IMR-90 (cell line): ENCODE measurements at regions not wholly inside any gene's neighbourhood (a gene's known extent, or its start where the extent isn't known, plus 50 kb on each side); places are given as distances from the start of the nearest gene placed in this dataset.

Experiments
- ATAC-seq: fragments of 200-7000 bp; cut with Tn5 transposase; 2 replicates; pipeline ENCODE4 v1.9.1; 2020; ENCODE audit warnings: low read depth, mild to moderate bottlenecking, moderate library complexity
- BruUV-seq: library from RNA; stranded (reverse); fragments of 400-500 nt; replicated peaks from 2 replicates; lab custom pipeline; 2021; lab: Mats Ljungman, UMichigan
- CTCF ChIA-PET: fragments of 300-600 bp; formaldehyde crosslinking; extraction: SDS; loops from one replicate; lab custom pipeline; 2021; ENCODE audit warnings: antibody characterized with exemption; lab: Yijun Ruan, JAX
- POLR2A ChIA-PET: fragments of 300-600 bp; sonication (Branson Sonifier 250); formaldehyde crosslinking; loops from one replicate; lab custom pipeline; 2022; ENCODE audit warnings: antibody characterized with exemption; ENCODE audit not compliant: unreplicated experiment; lab: Charles Lee
- DNase-seq: peaks from one replicate; pipeline ENCODE4 v3.0.0; 2013
- H2AFZ ChIP-seq: replicated peaks from 2 replicates; pipeline ENCODE3; 2013; ENCODE audit warnings: low read length, mild to moderate bottlenecking; ENCODE audit not compliant: poor library complexity
- H2AK5ac ChIP-seq: 2 replicates; pipeline ENCODE4 v1.6.1; 2013; ENCODE audit warnings: low read depth, low read length, inconsistent platforms
- H2AK9ac ChIP-seq: replicated peaks from 2 replicates; pipeline ENCODE3; 2013; ENCODE audit warnings: mild to moderate bottlenecking, low read depth, low read length, moderate library complexity; ENCODE audit not compliant: poor library complexity
- H2BK120ac ChIP-seq: 2 replicates; pipeline ENCODE4 v1.6.1; 2013; ENCODE audit warnings: low read depth, low read length, inconsistent platforms
- H2BK15ac ChIP-seq: 3 replicates; pipeline ENCODE4 v1.6.1; 2013; ENCODE audit warnings: low read depth, low read length, inconsistent platforms
- H2BK20ac ChIP-seq: 2 replicates; pipeline ENCODE4 v1.6.1; 2013; ENCODE audit warnings: low read depth, mild to moderate bottlenecking, inconsistent platforms, low read length, moderate library complexity
- H2BK5ac ChIP-seq: 2 replicates; pipeline ENCODE4 v1.6.1; 2013; ENCODE audit warnings: mild to moderate bottlenecking, low read depth, low read length, inconsistent platforms; ENCODE audit not compliant: poor library complexity, severe bottlenecking
- H3K14ac ChIP-seq: replicated peaks from 2 replicates; pipeline ENCODE4 v1.6.1; 2013; ENCODE audit warnings: low read depth, low read length, inconsistent platforms
- H3K18ac ChIP-seq: 2 replicates; pipeline ENCODE4 v1.6.1; 2013; ENCODE audit warnings: low read depth, low read length, control low read depth
- H3K23ac ChIP-seq: 2 replicates; pipeline ENCODE4 v1.6.1; 2013; ENCODE audit warnings: low read depth, low read length, inconsistent platforms
- H3K27ac ChIP-seq: 2 replicates; pipeline ENCODE4 v1.5.1; 2013; ENCODE audit warnings: mild to moderate bottlenecking, control low read depth, low read length; ENCODE audit not compliant: insufficient read depth
- H3K27me3 ChIP-seq: 2 replicates; pipeline ENCODE4 v1.6.1; 2013; ENCODE audit warnings: low read length; ENCODE audit not compliant: control insufficient read depth, insufficient read depth
- H3K36me3 ChIP-seq: 2 replicates; pipeline ENCODE4 v1.6.1; 2013; ENCODE audit warnings: low read length, mixed read lengths; ENCODE audit not compliant: control insufficient read depth, insufficient read depth
- H3K4ac ChIP-seq: 2 replicates; pipeline ENCODE4 v1.6.1; 2013; ENCODE audit warnings: low read depth, low read length, inconsistent platforms
- H3K4me1 ChIP-seq: 2 replicates; pipeline ENCODE4 v1.6.1; 2013; ENCODE audit warnings: low read length, mixed read lengths; ENCODE audit not compliant: control insufficient read depth, insufficient read depth
- H3K4me2 ChIP-seq: 2 replicates; pipeline ENCODE4 v1.6.1; 2013; ENCODE audit warnings: low read depth, mild to moderate bottlenecking, control low read depth, low read length, moderate library complexity
- H3K4me3 ChIP-seq: 2 replicates; pipeline ENCODE4 v1.5.1; 2013; ENCODE audit warnings: low read depth, mild to moderate bottlenecking, control low read depth, low read length, moderate library complexity; ENCODE audit not compliant: insufficient read depth
- H3K56ac ChIP-seq: 2 replicates; pipeline ENCODE4 v1.6.1; 2013; ENCODE audit warnings: low read length, inconsistent platforms; ENCODE audit not compliant: insufficient read depth; ENCODE audit errors: extremely low read depth
- H3K79me1 ChIP-seq, 2 experiments: 2 replicates each; pipeline ENCODE4 v1.6.1; 2013; ENCODE audit warnings: low read length in 2 of 2, inconsistent platforms in 1 of 2, low read depth in 1 of 2
- H3K9ac ChIP-seq: 2 replicates; pipeline ENCODE4 v1.6.1; 2013; ENCODE audit warnings: low read depth, low read length, control low read depth
- H3K9me1 ChIP-seq: 2 replicates; pipeline ENCODE4 v1.6.1; 2013; ENCODE audit warnings: low read length, inconsistent platforms; ENCODE audit not compliant: insufficient read depth
- H3K9me3 ChIP-seq: 2 replicates; pipeline ENCODE4 v1.6.1; 2013; ENCODE audit warnings: low read length; ENCODE audit not compliant: control insufficient read depth, insufficient read depth
- H4K20me1 ChIP-seq: 2 replicates; pipeline ENCODE4 v1.6.1; 2013; ENCODE audit warnings: low read length, inconsistent platforms; ENCODE audit not compliant: insufficient read depth
- H4K5ac ChIP-seq: 2 replicates; pipeline ENCODE4 v1.6.1; 2013; ENCODE audit warnings: mild to moderate bottlenecking, low read depth, low read length, control low read depth
- H4K8ac ChIP-seq, 2 experiments: 2 replicates each; pipeline ENCODE4 v1.6.1; 2013; ENCODE audit warnings: low read depth in 2 of 2, low read length in 2 of 2, control low read depth in 1 of 2, inconsistent platforms in 1 of 2
- H4K91ac ChIP-seq: 2 replicates; pipeline ENCODE4 v1.6.1; 2013; ENCODE audit warnings: low read depth, low read length, inconsistent platforms; ENCODE audit not compliant: insufficient read depth
- CEBPB ChIP-seq: IDR thresholded peaks from 2 replicates; pipeline ENCODE4 v1.6.1; 2012; ENCODE audit warnings: low read depth, low read length, improper control_type of control experiment
- CHD1 ChIP-seq: IDR thresholded peaks from 2 replicates; pipeline ENCODE4 v1.6.1; 2012; ENCODE audit warnings: low read depth, low read length, improper control_type of control experiment
- FOS ChIP-seq: fragments of 150-350 bp; IDR thresholded peaks from 2 replicates; pipeline ENCODE4 v1.6.1; 2016; ENCODE audit warnings: low read depth, low read length
- MAFK ChIP-seq: IDR thresholded peaks from 2 replicates; pipeline ENCODE4 v1.6.1; 2012; ENCODE audit warnings: low read depth, low read length, improper control_type of control experiment
- MXI1 ChIP-seq: IDR thresholded peaks from 2 replicates; pipeline ENCODE4 v1.6.1; 2012; ENCODE audit warnings: low read depth, mild to moderate bottlenecking, low read length, moderate library complexity, borderline replicate concordance
- NFE2L2 ChIP-seq: fragments of 150-350 bp; IDR thresholded peaks from 2 replicates; pipeline ENCODE4 v1.6.1; 2016; ENCODE audit warnings: low read depth, mild to moderate bottlenecking, low read length
- POLR2A ChIP-seq: IDR thresholded peaks from 2 replicates; pipeline ENCODE4 v1.6.1; 2012; ENCODE audit warnings: mild to moderate bottlenecking, low read depth, low read length
- RAD21 ChIP-seq: IDR thresholded peaks from 2 replicates; pipeline ENCODE4 v1.6.1; 2012; ENCODE audit warnings: low read length, improper control_type of control experiment
- RFX5 ChIP-seq: IDR thresholded peaks from 2 replicates; pipeline ENCODE4 v1.8.0; 2012; ENCODE audit warnings: low read depth, mild to moderate bottlenecking, low read length, moderate library complexity
- SMC3 ChIP-seq: fragments of 150-350 bp; IDR thresholded peaks from 2 replicates; pipeline ENCODE4 v1.6.1; 2016; ENCODE audit warnings: low read depth, mild to moderate bottlenecking, antibody characterized with exemption, low read length, moderate library complexity
- WGBS, 2 experiments: methylation state at CpG; one replicate each; pipeline versions ENCODE4 v1.1.5 to v1.1.7; 2013; ENCODE audit warnings: missing lambda C conversion rate in 2 of 2; ENCODE audit not compliant: insufficient read length in 1 of 2; ENCODE audit errors: extremely low coverage in 2 of 2; 5-methylcytosine and 5-hydroxymethylcytosine counted together
- dilution Hi-C: fragments of 300-500 bp; cut with HindIII; formaldehyde crosslinking; loops from one replicate; pipeline ENCODE4 v1.14.3; 2018; ENCODE audit warnings: low sequenced_read_pairs; ENCODE audit not compliant: unreplicated experiment
- in situ Hi-C: fragments of 300-500 bp; cut with MboI; formaldehyde crosslinking; loops from 3 replicates; pipeline ENCODE4 v1.14.3; 2019; ENCODE audit warnings: low sequenced_read_pairs, inconsistent platforms, mixed read lengths
- intact Hi-C: fragments of 100-400 bp; cut with micrococcal nuclease; formaldehyde crosslinking; loops from 2 replicates; pipeline ENCODE4 v1.10.0; 2022
- TF ChIP-seq, protein P1 (sequence below): fragments of 150-350 bp; IDR thresholded peaks from 2 replicates; pipeline ENCODE4 v1.6.1; 2017; ENCODE audit warnings: mild to moderate bottlenecking, antibody characterized with exemption, low read length, low read depth
- TF ChIP-seq, protein P2 (sequence below): fragments of 150-350 bp; IDR thresholded peaks from 2 replicates; pipeline ENCODE4 v1.6.1; 2016; ENCODE audit warnings: low read depth, mild to moderate bottlenecking, low read length, moderate library complexity, borderline replicate concordance

DNA sequence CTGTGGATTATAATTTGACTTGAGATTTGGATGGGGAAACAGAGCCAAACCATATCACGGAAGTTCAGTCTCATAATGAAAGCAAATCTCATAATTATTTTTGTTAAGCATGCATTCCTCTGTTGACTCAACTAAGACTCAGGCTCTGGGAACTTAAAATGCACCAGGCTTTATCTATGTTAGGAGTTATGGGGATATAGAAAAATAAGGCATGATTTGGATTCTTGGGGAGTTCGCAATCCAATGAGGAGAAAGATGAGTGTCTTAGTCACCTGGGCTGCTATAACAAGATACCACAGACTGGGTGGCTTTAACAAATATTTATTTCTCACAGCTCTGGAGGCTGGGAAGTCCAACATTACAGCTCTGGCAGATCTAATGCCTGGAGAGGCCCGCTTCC lies 89.4 kb upstream of the TJP1 start:
- Histone ChIP-seq H2AFZ (no peak overlapping the region), H3K4me3 (no peak overlapping the region), H3K4me2 (no peak overlapping the region), H4K91ac (no peak overlapping the region), H3K4ac (0 out of 2 replicates have a peak overlapping the region, but pooled peaks have one; percentile 24), H3K36me3 (no peaks in the 10 kb centered on the region), H2AK9ac (no peak overlapping the region), H3K14ac (0 out of 2 replicates have a peak overlapping the region, but pooled peaks have one; percentile 53), H3K9me3 (peaks cover 11% of the 10 kb centered on the region), H2BK15ac (no peak overlapping the region), H3K27me3 (no peaks in the 10 kb centered on the region), H3K9ac (no peak overlapping the region), H2BK20ac (no peak overlapping the region), H3K27ac (no peak overlapping the region), H4K5ac (no peak overlapping the region), H2AK5ac (no peak overlapping the region), H3K23ac (no peak overlapping the region), H4K20me1 (no peaks in the 10 kb centered on the region), H3K4me1 (peaks cover 8% of the 10 kb centered on the region), H3K9me1 (peaks cover under 1% of the 10 kb centered on the region; the same call in 1 of the 2 replicates), H3K18ac (no peak overlapping the region), H4K8ac (no peak overlapping the region), H3K56ac (no peak overlapping the region), H2BK120ac (no peak overlapping the region), H2BK5ac (no peak overlapping the region), H3K79me1 (no peaks in the 10 kb centered on the region)
- ATAC-seq: peak; percentile 69
- no TSS peak for BruUV-seq
- in situ Hi-C loops (no loop called here), intact Hi-C loops (no loop called here), dilution Hi-C loops (no loop called here)
- no peak for TF ChIP-seq RAD21
- TF ChIP-seq, protein P1, sequence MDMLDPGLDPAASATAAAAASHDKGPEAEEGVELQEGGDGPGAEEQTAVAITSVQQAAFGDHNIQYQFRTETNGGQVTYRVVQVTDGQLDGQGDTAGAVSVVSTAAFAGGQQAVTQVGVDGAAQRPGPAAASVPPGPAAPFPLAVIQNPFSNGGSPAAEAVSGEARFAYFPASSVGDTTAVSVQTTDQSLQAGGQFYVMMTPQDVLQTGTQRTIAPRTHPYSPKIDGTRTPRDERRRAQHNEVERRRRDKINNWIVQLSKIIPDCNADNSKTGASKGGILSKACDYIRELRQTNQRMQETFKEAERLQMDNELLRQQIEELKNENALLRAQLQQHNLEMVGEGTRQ: no peak
- TF ChIP-seq, protein P2, sequence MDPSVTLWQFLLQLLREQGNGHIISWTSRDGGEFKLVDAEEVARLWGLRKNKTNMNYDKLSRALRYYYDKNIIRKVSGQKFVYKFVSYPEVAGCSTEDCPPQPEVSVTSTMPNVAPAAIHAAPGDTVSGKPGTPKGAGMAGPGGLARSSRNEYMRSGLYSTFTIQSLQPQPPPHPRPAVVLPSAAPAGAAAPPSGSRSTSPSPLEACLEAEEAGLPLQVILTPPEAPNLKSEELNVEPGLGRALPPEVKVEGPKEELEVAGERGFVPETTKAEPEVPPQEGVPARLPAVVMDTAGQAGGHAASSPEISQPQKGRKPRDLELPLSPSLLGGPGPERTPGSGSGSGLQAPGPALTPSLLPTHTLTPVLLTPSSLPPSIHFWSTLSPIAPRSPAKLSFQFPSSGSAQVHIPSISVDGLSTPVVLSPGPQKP: no peak
- no peak for TF ChIP-seq CHD1
- no peak for TF ChIP-seq MAFK
- no peak for TF ChIP-seq CEBPB
- TF ChIP-seq POLR2A: no peak
- TF ChIP-seq NFE2L2: no peak
- no peak for TF ChIP-seq SMC3
- TF ChIP-seq MXI1: no peak
- no peak for TF ChIP-seq FOS
- no peak for TF ChIP-seq RFX5
- WGBS, 2 experiments: no CpG with 5 or more reads among the region's 3 CpGs
- POLR2A ChIA-PET: no interaction called here
- CTCF ChIA-PET: no interaction called here
- peak; percentile 55 for DNase-seq
